SK-N-SH treated with all-trans-retinoic acid at 6 μM for 48 hours (cell line): ENCODE measurements at regions not wholly inside any gene's neighbourhood (a gene's known extent, or its start where the extent isn't known, plus 50 kb on each side); places are given as distances from the start of the nearest gene placed in this dataset.

Experiments used
- ATAC-seq: fragments of 200-7000 bp; cut with Tn5 transposase; 3 replicates; pipeline ENCODE4 v1.9.1; 2020; ENCODE audit warnings: mild to moderate bottlenecking, moderate library complexity
- BACH2 ChIP-seq: fragments of 250-450 bp; sonication (Bioruptor Pico); IDR thresholded peaks from 2 replicates; pipeline ENCODE4 v1.9.0; 2021; ENCODE audit warnings: mild to moderate bottlenecking, borderline replicate concordance
- CREB5 ChIP-seq: fragments of 250-450 bp; sonication (Bioruptor Pico); IDR thresholded peaks from 2 replicates; pipeline ENCODE4 v1.5.1; 2020; ENCODE audit warnings: low read depth, mild to moderate bottlenecking, moderate library complexity
- CSDC2 ChIP-seq: fragments of 250-450 bp; sonication (Bioruptor Pico); IDR thresholded peaks from 2 replicates; pipeline ENCODE4 v1.5.0; 2020; ENCODE audit warnings: mild to moderate bottlenecking, moderate library complexity
- CSRNP3 ChIP-seq: fragments of 250-450 bp; sonication (Bioruptor Pico); IDR thresholded peaks from 2 replicates; pipeline ENCODE4 v1.5.1; 2021; ENCODE audit warnings: mild to moderate bottlenecking, moderate library complexity
- ESRRG ChIP-seq: fragments of 250-450 bp; sonication (Bioruptor Pico); IDR thresholded peaks from 2 replicates; pipeline ENCODE4 v1.6.1; 2021; ENCODE audit warnings: mild to moderate bottlenecking
- GLIS3 ChIP-seq: fragments of 250-450 bp; sonication (Bioruptor Pico); IDR thresholded peaks from 2 replicates; pipeline ENCODE4 v1.5.0; 2020; ENCODE audit warnings: mild to moderate bottlenecking, moderate library complexity
- ISL1 ChIP-seq: fragments of 250-450 bp; sonication (Bioruptor Pico); IDR thresholded peaks from 2 replicates; pipeline ENCODE4 v2.1.2; 2022; ENCODE audit warnings: mild to moderate bottlenecking, moderate library complexity
- OSR1 ChIP-seq: fragments of 250-450 bp; sonication (Bioruptor Pico); IDR thresholded peaks from 2 replicates; pipeline ENCODE4 v1.8.0; 2022; ENCODE audit warnings: moderate library complexity, mild to moderate bottlenecking, inconsistent platforms
- PATZ1 ChIP-seq: fragments of 250-450 bp; sonication (Bioruptor Pico); IDR thresholded peaks from 2 replicates; pipeline ENCODE4 v1.8.0; 2020; ENCODE audit warnings: mild to moderate bottlenecking, moderate library complexity, borderline replicate concordance
- POU6F1 ChIP-seq: fragments of 250-450 bp; sonication (Bioruptor Pico); IDR thresholded peaks from 2 replicates; pipeline ENCODE4 v1.8.0; 2021; ENCODE audit warnings: low read depth, mild to moderate bottlenecking, moderate library complexity, borderline replicate concordance
- PPARA ChIP-seq: fragments of 250-450 bp; sonication (Bioruptor Pico); IDR thresholded peaks from 2 replicates; pipeline ENCODE4 v1.5.0; 2020; ENCODE audit warnings: mild to moderate bottlenecking, borderline replicate concordance
- RARB ChIP-seq: fragments of 250-450 bp; sonication (Bioruptor Pico); IDR thresholded peaks from 2 replicates; pipeline ENCODE4 v1.8.0; 2021; ENCODE audit warnings: mild to moderate bottlenecking, moderate library complexity
- SNAI2 ChIP-seq: fragments of 250-450 bp; sonication (Bioruptor Pico); IDR thresholded peaks from 2 replicates; pipeline ENCODE4 v1.5.0; 2020; ENCODE audit warnings: mild to moderate bottlenecking, moderate library complexity
- TCF4 ChIP-seq: fragments of 250-450 bp; sonication (Bioruptor Pico); IDR thresholded peaks from 2 replicates; pipeline ENCODE4 v1.8.0; 2021; ENCODE audit warnings: mild to moderate bottlenecking, moderate library complexity, borderline replicate concordance
- TOX ChIP-seq: fragments of 250-450 bp; sonication (Bioruptor Pico); IDR thresholded peaks from 2 replicates; pipeline ENCODE4 v1.8.0; 2021; ENCODE audit warnings: mild to moderate bottlenecking, moderate library complexity, borderline replicate concordance
- TSHZ2 ChIP-seq: fragments of 250-450 bp; sonication (Bioruptor Pico); IDR thresholded peaks from 2 replicates; pipeline ENCODE4 v1.5.0; 2020; ENCODE audit warnings: mild to moderate bottlenecking, moderate library complexity
- ZC3H10 ChIP-seq: fragments of 250-450 bp; sonication (Bioruptor Pico); IDR thresholded peaks from 2 replicates; pipeline ENCODE4 v1.5.1; 2021; ENCODE audit warnings: mild to moderate bottlenecking, moderate library complexity
- ZFP3 ChIP-seq: fragments of 250-450 bp; sonication (Bioruptor Pico); IDR thresholded peaks from 2 replicates; pipeline ENCODE4 v1.5.0; 2020; ENCODE audit warnings: mild to moderate bottlenecking, moderate library complexity
- ZFP30 ChIP-seq: fragments of 450-650 bp; formaldehyde crosslinking; IDR thresholded peaks from 2 replicates; pipeline ENCODE4 v1.5.0; 2022; ENCODE audit warnings: mild to moderate bottlenecking, moderate library complexity
- ZNF565 ChIP-seq: fragments of 450-650 bp; formaldehyde crosslinking; conservative IDR thresholded peaks from 2 replicates; pipeline ENCODE4 v1.5.0; 2020; ENCODE audit warnings: low read depth, mild to moderate bottlenecking, moderate library complexity
- ZNF70 ChIP-seq: fragments of 450-650 bp; formaldehyde crosslinking; IDR thresholded peaks from 2 replicates; pipeline ENCODE4 v1.5.0; 2020; ENCODE audit warnings: mild to moderate bottlenecking, moderate library complexity
- ZNF8 ChIP-seq: fragments of 450-650 bp; formaldehyde crosslinking; IDR thresholded peaks from 2 replicates; pipeline ENCODE4 v1.5.0; 2020; ENCODE audit warnings: mild to moderate bottlenecking, moderate library complexity

GRCh38 chr16:49952386-49952785 lies 72.6 kb upstream of the CNEP1R1 start:
- ATAC-seq = peak; percentile 16; the same call in 2 of the 3 replicates
- no peak for TF ChIP-seq CREB5 (CRISPR knock-in tag)
- TF ChIP-seq BACH2 (CRISPR knock-in tag) = no peak
- TF ChIP-seq RARB (CRISPR knock-in tag) = no peak
- no peak for TF ChIP-seq ISL1 (CRISPR knock-in tag)
- no peak for TF ChIP-seq ZFP30 (CRISPR knock-in tag)
- no peak for TF ChIP-seq ZC3H10 (CRISPR knock-in tag)
- no peak for TF ChIP-seq ZFP3 (CRISPR knock-in tag)
- TF ChIP-seq SNAI2 (CRISPR knock-in tag) = no peak
- TF ChIP-seq CSDC2 (CRISPR knock-in tag) = no peak
- TF ChIP-seq TSHZ2 = no peak
- no peak for TF ChIP-seq CSRNP3 (CRISPR knock-in tag)
- no peak for TF ChIP-seq GLIS3 (CRISPR knock-in tag)
- no peak for TF ChIP-seq ZNF8

GRCh38 chr16:49953090-49953489 lies 71.9 kb upstream of the CNEP1R1 start:
- ATAC-seq = no peak
- TF ChIP-seq ZNF8 (no peak), ESRRG (CRISPR knock-in tag) (no peak), POU6F1 (CRISPR knock-in tag) (no peak), ZFP30 (CRISPR knock-in tag) (no peak), TCF4 (CRISPR knock-in tag) (no peak), OSR1 (CRISPR knock-in tag) (no peak), GLIS3 (CRISPR knock-in tag) (no peak), CSDC2 (CRISPR knock-in tag) (no peak), TOX (CRISPR knock-in tag) (no peak), ZNF565 (CRISPR knock-in tag) (no peak), PATZ1 (CRISPR knock-in tag) (no peak), ZFP3 (CRISPR knock-in tag) (no peak), CREB5 (CRISPR knock-in tag) (no peak), BACH2 (CRISPR knock-in tag) (no peak), ZNF70 (CRISPR knock-in tag) (no peak), RARB (CRISPR knock-in tag) (no peak), PPARA (CRISPR knock-in tag) (no peak), SNAI2 (CRISPR knock-in tag) (no peak), TSHZ2 (no peak), ZC3H10 (CRISPR knock-in tag) (no peak)
